GM21423 (cell line): ENCODE measurements at regions not wholly inside any gene's neighbourhood (a gene's known extent, or its start where the extent isn't known, plus 50 kb on each side); places are given as distances from the start of the nearest gene placed in this dataset.

Experiments used
- ATAC-seq: cut with Tn5 transposase; IDR thresholded peaks from one replicate; pipeline ENCODE4 v1.9.1; 2021; ENCODE audit warnings: mild to moderate bottlenecking, moderate library complexity; ENCODE audit not compliant: unreplicated experiment

DNA sequence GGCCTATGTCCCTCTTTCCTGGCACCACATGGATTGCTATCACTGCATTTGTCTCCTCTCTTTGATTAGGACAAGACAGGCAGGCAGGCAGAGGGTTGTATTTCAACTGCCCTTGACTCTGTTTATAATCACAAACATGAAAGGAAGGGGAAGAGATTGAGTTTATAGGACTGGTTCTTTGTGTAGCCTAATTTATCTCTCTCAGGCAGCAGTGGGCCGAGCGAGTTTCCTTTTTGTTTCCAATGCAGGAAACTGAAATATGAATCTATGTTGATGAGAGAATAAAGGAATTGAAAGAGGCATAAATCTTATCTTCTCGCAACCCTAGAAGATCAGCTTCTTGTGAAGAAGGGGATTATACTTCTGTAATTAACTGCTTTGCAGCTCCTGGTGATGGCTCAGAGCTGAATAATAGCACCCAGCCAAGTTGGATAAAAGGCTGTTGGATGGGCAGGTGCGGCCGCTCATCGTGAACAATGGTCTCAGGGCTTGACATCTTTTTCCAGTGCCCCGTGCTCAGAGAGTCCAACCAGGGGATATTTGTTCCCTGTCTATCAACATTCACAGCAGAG, 80.6 kb upstream of the SYT13 start:
- ATAC-seq, result no peak

DNA sequence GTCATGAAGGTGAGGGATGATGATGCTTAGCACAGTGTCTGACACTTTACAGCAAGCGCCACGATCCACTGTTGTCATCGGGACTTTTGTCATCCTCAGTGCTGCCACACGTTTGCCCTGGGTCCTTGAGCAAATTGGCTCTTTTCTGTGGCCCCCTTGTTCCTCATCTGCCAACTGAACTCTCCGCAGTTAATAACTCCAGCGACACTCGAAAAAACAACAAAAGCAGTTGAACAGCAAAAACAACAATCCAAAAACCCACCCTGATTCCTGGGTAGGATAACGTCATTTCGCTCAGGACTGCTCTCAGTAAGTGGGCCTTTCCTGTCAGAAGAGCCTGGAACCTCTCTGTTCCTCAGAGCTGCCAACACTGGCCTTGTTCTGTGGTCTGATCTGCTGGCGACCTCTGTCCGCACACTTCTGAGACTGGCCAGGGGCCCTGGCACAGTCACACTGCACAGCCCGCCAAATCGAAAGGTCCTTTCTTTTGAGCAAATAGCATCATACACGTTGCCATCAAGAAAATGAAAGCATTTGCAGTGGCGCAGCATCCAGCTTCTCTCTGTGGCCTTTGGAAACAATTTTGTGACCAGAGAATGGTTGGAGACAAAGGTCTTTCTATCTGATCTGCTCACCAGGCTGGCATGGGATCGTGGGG, 79.9 kb upstream of the SYT13 start:
- no peak for ATAC-seq

DNA sequence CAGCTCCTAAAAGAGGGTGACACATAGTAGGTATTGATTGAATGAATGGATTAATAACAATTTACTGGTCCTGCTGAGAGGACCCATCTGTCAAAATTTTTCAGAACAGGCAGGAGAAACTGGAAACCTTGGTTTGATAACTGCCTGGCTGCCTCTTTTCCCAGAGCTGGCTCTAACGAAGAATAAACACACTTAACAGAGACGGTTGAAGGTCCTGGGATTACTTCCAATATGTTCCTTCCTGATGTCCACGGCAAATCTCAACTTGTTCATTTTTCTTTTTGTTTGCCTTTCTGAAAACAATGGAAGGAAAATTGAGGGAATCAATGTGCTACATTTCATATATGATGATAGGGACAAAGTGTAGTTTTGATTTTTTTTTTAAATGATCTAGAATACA, 76.5 kb upstream of the SYT13 start:
- no peak for ATAC-seq

GRCh38 chr11:45361551-45361950, 75.4 kb upstream of the SYT13 start:
- ATAC-seq, result no peak

GRCh38 chr11:45355706-45356041, 69.5 kb upstream of the SYT13 start:
- ATAC-seq, result peak; percentile 14

GRCh38 chr11:45354976-45355705, 69.0 kb upstream of the SYT13 start:
- peak; percentile 94 for ATAC-seq

- ATAC-seq, result no peak
These were observed 62.6 kb upstream of the SYT13 start for GRCh38 chr11:45348729-45349128.

- no peak for ATAC-seq
These were observed 61.4 kb upstream of the SYT13 start for GRCh38 chr11:45347348-45348082.

DNA sequence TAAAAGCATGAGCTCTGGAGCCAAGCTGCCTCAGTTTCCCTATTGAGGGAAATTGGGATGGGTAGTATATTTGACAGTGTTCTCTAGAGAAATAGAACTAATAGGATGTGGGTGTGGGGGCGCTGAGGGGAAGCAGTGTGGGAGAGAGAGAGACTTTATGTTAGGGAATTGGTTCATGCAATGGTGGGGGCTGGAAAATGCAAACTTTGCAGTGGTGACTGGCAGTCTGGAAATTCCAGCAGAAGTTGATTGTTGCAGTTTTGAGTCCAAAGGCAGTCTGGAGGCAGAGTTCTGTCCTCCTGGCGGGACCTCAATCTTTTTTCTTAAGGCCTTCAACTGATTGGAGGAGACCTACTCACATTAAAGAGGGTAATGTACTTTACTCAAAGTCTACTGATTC, 59.4 kb upstream of the SYT13 start:
- no peak for ATAC-seq

DNA sequence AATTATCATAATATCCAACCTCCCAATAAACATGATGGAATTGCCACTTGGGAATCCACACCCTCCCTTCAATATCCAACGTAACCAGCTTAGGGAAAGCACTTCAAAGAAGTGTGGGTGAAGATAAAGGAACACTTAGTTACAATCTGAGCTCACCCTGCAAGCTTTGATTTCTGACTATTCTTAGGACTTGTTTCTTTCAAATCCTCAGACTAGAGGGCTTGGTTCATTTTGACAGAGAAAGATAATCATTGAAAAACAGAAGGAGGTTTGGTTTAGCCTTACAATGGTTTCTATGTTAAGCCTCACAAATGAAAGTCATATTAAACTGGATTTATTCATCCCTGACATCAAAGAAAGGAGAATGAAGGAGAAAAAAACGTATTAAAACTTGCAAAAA, 57.9 kb upstream of the SYT13 start:
- no peak for ATAC-seq

DNA sequence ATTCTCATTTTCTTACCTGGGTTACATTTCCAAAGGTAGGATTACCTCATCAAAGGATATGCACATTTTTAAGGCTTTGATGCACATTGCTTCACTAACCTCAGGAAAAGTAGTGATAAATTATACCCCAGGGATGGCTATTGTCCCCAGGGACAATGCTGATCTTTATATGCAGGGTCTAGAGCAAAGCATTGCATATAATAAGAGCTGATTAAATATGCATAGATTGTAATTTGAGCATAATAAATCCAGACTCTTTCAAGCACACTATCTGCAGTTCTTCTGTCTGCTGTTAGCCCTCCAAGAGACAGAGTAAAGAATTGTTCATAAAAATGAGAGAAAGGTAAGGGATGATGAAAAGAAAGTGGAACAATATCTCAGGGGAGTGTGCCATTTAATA, 57.3 kb upstream of the SYT13 start:
- ATAC-seq, result no peak

DNA sequence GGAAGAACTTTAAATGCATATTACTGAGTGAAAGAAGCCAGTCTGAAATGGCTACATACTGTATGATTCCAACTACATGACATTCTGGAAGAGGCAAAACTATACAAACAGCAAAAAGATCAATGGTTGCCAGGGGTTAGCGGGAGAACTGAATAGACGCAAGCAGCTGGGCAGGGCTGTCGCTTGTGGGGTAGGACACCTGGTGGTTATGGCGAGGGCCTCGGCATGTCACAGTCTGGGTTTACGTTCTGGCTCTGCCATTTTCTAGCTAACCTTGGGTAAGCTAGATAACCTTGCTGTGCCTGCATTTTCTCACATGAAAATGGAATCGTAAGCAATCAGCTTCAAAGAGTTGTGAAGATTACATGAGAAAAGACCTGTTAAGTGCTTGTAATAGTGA, 55.2 kb upstream of the SYT13 start:
- ATAC-seq, result no peak

DNA sequence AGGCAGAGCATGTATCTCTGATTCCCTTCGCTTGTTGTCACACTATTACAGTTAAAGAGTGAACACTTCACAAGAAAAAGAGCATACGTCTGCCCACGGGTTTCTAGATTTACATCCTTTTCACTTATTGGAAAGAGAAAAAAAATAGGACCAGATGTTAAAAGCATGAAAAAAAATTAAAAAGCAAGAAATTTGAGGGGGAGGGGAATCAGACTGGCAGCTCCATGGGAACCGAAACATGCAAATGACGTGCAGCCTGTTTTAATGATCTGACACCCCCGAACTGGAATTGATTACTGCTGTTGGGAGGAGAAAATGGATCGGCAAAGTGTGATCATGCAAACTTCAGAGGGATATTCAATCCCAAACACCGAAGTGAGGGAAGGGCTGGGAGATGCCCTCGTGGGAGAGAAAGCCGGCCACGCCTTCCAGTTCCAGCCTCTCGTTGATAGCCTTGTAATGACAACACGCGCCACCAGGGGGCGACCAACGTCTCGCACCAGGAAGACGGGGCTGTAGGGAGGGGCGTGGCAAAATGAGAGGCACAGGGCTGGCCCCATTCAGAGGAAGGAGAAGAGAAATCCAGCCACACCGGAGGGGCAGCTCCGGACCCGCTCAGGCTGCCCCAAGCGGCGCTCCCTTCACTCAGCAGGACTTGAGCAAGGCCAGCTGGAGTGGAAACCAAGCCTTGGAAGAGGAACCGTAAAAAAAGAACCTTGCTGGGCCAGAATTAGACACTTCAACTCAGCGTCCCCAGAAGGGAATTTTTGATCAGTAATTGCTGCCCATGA, 53.8 kb upstream of the SYT13 start:
- ATAC-seq, result peak; percentile 97

DNA sequence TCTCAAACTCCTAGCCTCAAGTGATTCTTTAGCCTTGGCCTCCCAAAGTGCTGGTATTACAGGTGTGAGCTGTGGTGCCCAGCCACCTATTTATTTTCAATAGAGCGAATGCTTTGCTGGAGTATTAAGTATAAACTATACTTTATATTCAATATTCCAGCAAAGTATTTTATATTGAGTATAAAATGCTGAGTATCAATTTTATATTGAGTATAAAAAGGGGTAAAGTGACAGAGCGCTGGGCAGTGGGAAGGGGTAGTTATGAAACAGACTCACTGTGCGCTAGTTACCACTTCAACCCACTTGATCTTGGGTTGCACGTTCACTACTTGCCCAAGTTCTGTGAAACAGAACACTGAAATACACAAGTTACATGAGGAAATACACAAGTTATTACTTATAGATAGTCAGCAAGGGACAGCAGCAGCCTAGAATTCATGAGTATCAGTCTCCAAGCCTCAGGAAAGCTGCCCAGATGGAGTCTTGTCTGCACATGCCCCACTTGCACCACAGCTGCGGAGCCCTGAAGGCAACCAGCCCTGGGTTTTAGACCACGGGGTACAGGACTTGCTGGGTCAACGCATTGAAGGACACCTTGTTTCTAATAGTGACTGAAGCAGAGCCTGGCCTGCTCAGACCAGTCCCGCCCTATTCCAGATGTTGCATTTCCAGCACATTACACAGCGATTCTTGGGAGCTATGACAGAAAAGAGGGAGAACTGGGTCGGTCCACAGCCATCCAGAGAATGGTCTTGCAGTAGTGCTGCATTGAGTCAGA, 51.6 kb upstream of the SYT13 start:
- ATAC-seq, result no peak

- ATAC-seq, result no peak
These were observed 50.0 kb upstream of the SYT13 start for GRCh38 chr11:45336136-45336535.
